Activated CD8-positive, alpha-beta T cell treated with anti-CD3 and anti-CD28 coated beads for 36 hours (primary cell): ENCODE measurements at regions not wholly inside any gene's neighbourhood (a gene's known extent, or its start where the extent isn't known, plus 50 kb on each side); places are given as distances from the start of the nearest gene placed in this dataset.

Experiments used
- ATAC-seq: fragments of 200-7000 bp; cut with Tn5 transposase; one replicate; pipeline ENCODE4 v1.10.0; 2021; ENCODE audit warnings: mild to moderate bottlenecking, moderate library complexity
- CTCF ChIA-PET: fragments of 350-600 bp; sonication (Branson Sonifier 250); formaldehyde crosslinking; loops from one replicate; lab custom pipeline; 2021; ENCODE audit warnings: antibody characterized with exemption; lab: Charles Lee
- POLR2A ChIA-PET: fragments of 350-600 bp; sonication (Branson Sonifier 250); formaldehyde crosslinking; loops from one replicate; lab custom pipeline; 2021; ENCODE audit warnings: antibody characterized with exemption; lab: Charles Lee
- DNase-seq: peaks from one replicate; pipeline ENCODE4 v3.0.0-alpha.2; 2020
- H3K27ac Mint-ChIP-seq: one replicate; pipeline ENCODE4 v1.8.0; 2021; ENCODE audit warnings: mild to moderate bottlenecking, mixed read lengths
- H3K27me3 Mint-ChIP-seq: one replicate; pipeline ENCODE4 v1.8.0; 2021; ENCODE audit warnings: mixed read lengths
- H3K36me3 Mint-ChIP-seq: one replicate; pipeline ENCODE4 v1.8.0; 2021; ENCODE audit warnings: low read depth, mixed read lengths
- H3K4me1 Mint-ChIP-seq: one replicate; pipeline ENCODE4 v1.8.0; 2021; ENCODE audit warnings: low read depth, mixed read lengths
- H3K4me3 Mint-ChIP-seq: one replicate; pipeline ENCODE4 v1.8.0; 2021; ENCODE audit warnings: mild to moderate bottlenecking, moderate library complexity, mixed read lengths
- H3K9me3 Mint-ChIP-seq: one replicate; pipeline ENCODE4 v1.8.0; 2021; ENCODE audit warnings: mixed read lengths
- CTCF ChIP-seq: fragments of 200-600 bp; IDR thresholded peaks from one replicate; pipeline ENCODE4 v1.8.0; 2022; ENCODE audit warnings: antibody characterized with exemption, mild to moderate bottlenecking
- intact Hi-C: fragments of 100-400 bp; cut with micrococcal nuclease; formaldehyde crosslinking; loops from one replicate; pipeline ENCODE4 v1.10.0; 2022

DNA sequence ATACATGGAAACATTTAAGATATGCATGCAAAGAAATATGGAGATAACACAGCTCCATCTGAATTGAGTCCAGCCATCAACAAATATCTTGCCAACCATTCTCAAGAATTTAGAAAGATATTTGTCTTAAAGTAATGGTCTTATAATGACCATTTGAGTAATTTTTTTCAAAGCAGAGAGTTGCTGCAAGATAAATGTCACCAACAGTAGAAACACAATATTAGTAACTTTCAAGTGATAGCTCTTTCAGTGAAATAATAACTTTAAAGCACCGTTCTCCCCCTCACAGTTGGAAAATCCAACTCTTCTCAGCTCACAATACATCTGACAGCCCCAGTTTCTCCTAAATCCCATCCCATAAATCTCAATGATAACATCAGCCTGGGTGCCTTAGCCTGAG, 481.0 kb upstream of the ADAMTS5 start:
- no peak for TF ChIP-seq CTCF
- no peaks in the 10 kb centered on the region for H3K4me1 Mint-ChIP-seq
- no peaks in the 10 kb centered on the region for H3K36me3 Mint-ChIP-seq
- no peak for ATAC-seq
- peaks cover 4% of the 10 kb centered on the region for H3K9me3 Mint-ChIP-seq
- CTCF ChIA-PET, result no interaction called here
- H3K27ac Mint-ChIP-seq, result no peak overlapping the region
- no peak for DNase-seq
- POLR2A ChIA-PET, result no interaction called here
- H3K27me3 Mint-ChIP-seq, result no peaks in the 10 kb centered on the region
- intact Hi-C loops, result no loop called here
- H3K4me3 Mint-ChIP-seq, result no peak overlapping the region

DNA sequence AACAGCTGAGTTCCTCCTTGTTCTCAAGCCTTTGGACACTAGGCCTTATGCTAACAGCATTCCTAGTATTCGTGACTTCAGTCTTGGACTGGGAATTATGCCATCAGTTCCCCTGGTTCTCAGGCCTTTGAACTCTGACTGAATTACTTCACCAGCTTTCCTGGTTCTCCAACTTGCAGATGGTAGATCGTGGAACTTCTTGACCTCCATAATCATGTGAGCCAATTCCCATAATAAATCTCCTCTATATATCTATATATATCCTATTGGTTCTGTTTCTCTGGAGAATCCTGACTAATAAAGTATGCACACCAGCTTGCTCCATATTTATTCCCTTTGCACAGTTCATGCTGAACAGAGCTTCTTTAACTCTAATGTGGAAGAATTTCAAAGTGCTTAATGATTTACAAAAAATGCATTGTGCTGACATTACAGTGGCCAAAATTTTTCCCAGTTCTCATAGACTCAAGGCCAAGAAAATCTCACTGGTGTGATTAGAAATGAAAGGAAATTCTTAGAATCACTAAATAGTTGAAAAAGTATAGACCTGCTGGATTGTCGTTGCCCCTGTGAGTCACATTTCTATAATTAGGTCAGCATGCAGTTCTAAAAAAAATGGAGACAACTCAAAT, 462.9 kb upstream of the ADAMTS5 start:
- TF ChIP-seq CTCF, result no peak
- no peak overlapping the region for H3K27ac Mint-ChIP-seq
- no peaks in the 10 kb centered on the region for H3K27me3 Mint-ChIP-seq
- H3K4me3 Mint-ChIP-seq, result no peak overlapping the region
- POLR2A ChIA-PET, result no interaction called here
- H3K4me1 Mint-ChIP-seq, result no peaks in the 10 kb centered on the region
- H3K9me3 Mint-ChIP-seq, result peaks cover 2% of the 10 kb centered on the region
- intact Hi-C loops, result no loop called here
- CTCF ChIA-PET, result no interaction called here
- H3K36me3 Mint-ChIP-seq, result no peaks in the 10 kb centered on the region
- no peak for ATAC-seq
- no peak for DNase-seq

- no peaks in the 10 kb centered on the region for H3K27me3 Mint-ChIP-seq
- TF ChIP-seq CTCF, result no peak
Measured at GRCh38 chr21:27426196-27426595, 459.3 kb upstream of the ADAMTS5 start.

DNA sequence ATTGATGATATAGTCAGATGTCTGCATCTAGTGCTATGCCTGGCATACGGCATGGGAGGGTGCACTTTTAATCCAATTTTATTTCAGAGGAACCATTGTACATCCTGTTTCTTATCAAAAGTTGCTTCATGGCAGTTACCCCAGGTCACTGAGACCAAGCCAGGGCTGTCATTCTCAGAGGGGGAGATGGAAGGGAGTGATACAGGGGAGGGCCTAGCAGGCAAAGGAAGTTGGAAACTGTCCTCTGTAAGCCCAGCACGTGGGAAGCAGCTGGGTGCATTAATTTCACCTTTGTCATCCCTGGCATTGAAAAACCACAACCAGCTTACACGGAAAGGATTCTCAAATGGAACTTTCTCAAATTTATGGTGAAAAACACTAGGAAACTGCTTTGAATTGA, 458.7 kb upstream of the ADAMTS5 start:
- no peak for DNase-seq
- no peaks in the 10 kb centered on the region for H3K27me3 Mint-ChIP-seq
- H3K4me3 Mint-ChIP-seq, result no peak overlapping the region
- ATAC-seq, result no peak
- intact Hi-C loops, result no loop called here
- no peak overlapping the region for H3K27ac Mint-ChIP-seq
- peaks cover 12% of the 10 kb centered on the region for H3K9me3 Mint-ChIP-seq
- ChIA-PET CTCF (no interaction called here), POLR2A (no interaction called here)
- H3K4me1 Mint-ChIP-seq, result no peaks in the 10 kb centered on the region
- no peaks in the 10 kb centered on the region for H3K36me3 Mint-ChIP-seq
- no peak for TF ChIP-seq CTCF

More at GRCh38 chr21:27426196-27426595, 459.3 kb upstream of the ADAMTS5 start:
- intact Hi-C loops, result no loop called here
- no peak overlapping the region for H3K27ac Mint-ChIP-seq
- ChIA-PET CTCF (no interaction called here), POLR2A (no interaction called here)
- no peak for ATAC-seq
- peaks cover 12% of the 10 kb centered on the region for H3K9me3 Mint-ChIP-seq
- H3K36me3 Mint-ChIP-seq, result no peaks in the 10 kb centered on the region
- DNase-seq, result no peak
- H3K4me3 Mint-ChIP-seq, result no peak overlapping the region
- H3K4me1 Mint-ChIP-seq, result no peaks in the 10 kb centered on the region

- no peak overlapping the region for H3K4me3 Mint-ChIP-seq
- POLR2A ChIA-PET, result no interaction called here
- no peak for TF ChIP-seq CTCF
- no peaks in the 10 kb centered on the region for H3K27me3 Mint-ChIP-seq
- no peak for ATAC-seq
- peaks cover 12% of the 10 kb centered on the region for H3K9me3 Mint-ChIP-seq
- H3K36me3 Mint-ChIP-seq, result no peaks in the 10 kb centered on the region
- intact Hi-C loops, result no loop called here
- CTCF ChIA-PET, result no interaction called here
- no peak overlapping the region for H3K27ac Mint-ChIP-seq
- H3K4me1 Mint-ChIP-seq, result no peaks in the 10 kb centered on the region
- DNase-seq, result no peak
Measured at GRCh38 chr21:27425172-27425571, 458.3 kb upstream of the ADAMTS5 start.
